Type B pancreatic cell (in vitro differentiated cells): ENCODE measurements at regions not wholly inside any gene's neighbourhood (a gene's known extent, or its start where the extent isn't known, plus 50 kb on each side); places are given as distances from the start of the nearest gene placed in this dataset.

Source experiments
- DNase-seq: peaks from one replicate; pipeline ENCODE4 v3.0.0; 2021; ENCODE audit warnings: mixed read lengths; ENCODE audit not compliant: unreplicated experiment; ENCODE audit errors: extremely low spot score
- H3K27ac Mint-ChIP-seq: 2 replicates; pipeline ENCODE4 v1.8.0; 2021; ENCODE audit warnings: mild to moderate bottlenecking, mixed read lengths
- H3K27me3 Mint-ChIP-seq: 2 replicates; pipeline ENCODE4 v1.8.0; 2021; ENCODE audit warnings: mixed read lengths
- H3K36me3 Mint-ChIP-seq: 2 replicates; pipeline ENCODE4 v1.8.0; 2021; ENCODE audit warnings: mixed read lengths
- H3K4me1 Mint-ChIP-seq: one replicate; pipeline ENCODE4 v1.8.0; 2021; ENCODE audit warnings: mixed read lengths; ENCODE audit not compliant: unreplicated experiment
- H3K4me3 Mint-ChIP-seq: 2 replicates; pipeline ENCODE4 v1.8.0; 2021; ENCODE audit warnings: mild to moderate bottlenecking, mixed read lengths
- H3K9me3 Mint-ChIP-seq: 2 replicates; pipeline ENCODE4 v1.8.0; 2021; ENCODE audit warnings: mixed read lengths
- TF ChIP-seq, protein P1 (sequence below): fragments of 200-600 bp; sonication (generic); conservative IDR thresholded peaks from 2 replicates; pipeline ENCODE4 v1.5.0; 2021; ENCODE audit warnings: antibody characterized with exemption, mild to moderate bottlenecking

DNA sequence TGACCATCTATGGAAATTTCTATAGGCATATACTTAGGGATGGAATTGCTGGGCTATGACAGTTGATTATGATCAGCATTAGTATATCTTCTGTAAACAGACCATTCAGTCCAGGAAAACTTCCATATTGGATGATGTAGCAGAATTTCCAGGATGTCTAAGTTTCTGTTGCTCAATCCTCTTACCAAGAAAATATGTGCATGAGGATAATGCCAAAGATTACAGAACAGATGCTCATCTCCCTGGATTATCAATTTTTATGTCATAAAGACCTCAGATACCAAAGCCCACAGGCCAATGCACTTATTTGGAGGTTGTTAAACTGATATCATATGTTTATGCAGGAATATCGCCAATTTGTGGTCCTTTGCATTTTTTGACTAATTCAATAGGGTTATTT lies 354.4 kb upstream of the FLRT2 start:
- no peak for DNase-seq
- Mint-ChIP-seq H3K36me3 (no peaks in the 10 kb centered on the region), H3K4me1 (no peaks in the 10 kb centered on the region), H3K9me3 (peaks cover 11% of the 10 kb centered on the region), H3K27ac (no peak overlapping the region), H3K27me3 (no peaks in the 10 kb centered on the region), H3K4me3 (no peak overlapping the region)
- TF ChIP-seq, protein P1, sequence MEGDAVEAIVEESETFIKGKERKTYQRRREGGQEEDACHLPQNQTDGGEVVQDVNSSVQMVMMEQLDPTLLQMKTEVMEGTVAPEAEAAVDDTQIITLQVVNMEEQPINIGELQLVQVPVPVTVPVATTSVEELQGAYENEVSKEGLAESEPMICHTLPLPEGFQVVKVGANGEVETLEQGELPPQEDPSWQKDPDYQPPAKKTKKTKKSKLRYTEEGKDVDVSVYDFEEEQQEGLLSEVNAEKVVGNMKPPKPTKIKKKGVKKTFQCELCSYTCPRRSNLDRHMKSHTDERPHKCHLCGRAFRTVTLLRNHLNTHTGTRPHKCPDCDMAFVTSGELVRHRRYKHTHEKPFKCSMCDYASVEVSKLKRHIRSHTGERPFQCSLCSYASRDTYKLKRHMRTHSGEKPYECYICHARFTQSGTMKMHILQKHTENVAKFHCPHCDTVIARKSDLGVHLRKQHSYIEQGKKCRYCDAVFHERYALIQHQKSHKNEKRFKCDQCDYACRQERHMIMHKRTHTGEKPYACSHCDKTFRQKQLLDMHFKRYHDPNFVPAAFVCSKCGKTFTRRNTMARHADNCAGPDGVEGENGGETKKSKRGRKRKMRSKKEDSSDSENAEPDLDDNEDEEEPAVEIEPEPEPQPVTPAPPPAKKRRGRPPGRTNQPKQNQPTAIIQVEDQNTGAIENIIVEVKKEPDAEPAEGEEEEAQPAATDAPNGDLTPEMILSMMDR: no peak

DNA sequence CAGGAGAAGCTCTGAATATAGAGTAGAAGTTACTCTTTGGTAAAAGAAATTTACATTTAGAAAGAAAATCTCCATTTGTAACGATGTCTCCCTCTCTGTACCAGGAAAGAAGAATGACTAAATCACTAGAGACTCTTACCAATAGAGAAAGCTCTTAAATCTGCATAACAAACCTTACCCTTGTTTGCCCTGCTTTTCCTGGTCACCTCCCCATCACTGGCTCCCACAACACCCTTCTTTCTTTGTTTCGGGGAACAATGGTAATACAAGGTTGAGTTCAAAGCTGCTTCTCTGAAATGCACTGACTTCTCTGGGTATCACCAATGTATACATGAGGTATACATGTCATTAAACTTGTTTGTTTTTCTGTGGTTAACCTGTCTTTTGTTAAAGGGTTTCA lies 351.1 kb upstream of the FLRT2 start:
- no peak for DNase-seq
- Mint-ChIP-seq H3K4me3 (no peak overlapping the region), H3K4me1 (no peaks in the 10 kb centered on the region), H3K9me3 (peaks cover 11% of the 10 kb centered on the region), H3K27me3 (no peaks in the 10 kb centered on the region), H3K27ac (no peak overlapping the region), H3K36me3 (no peaks in the 10 kb centered on the region)
- TF ChIP-seq, protein P1: no peak

DNA sequence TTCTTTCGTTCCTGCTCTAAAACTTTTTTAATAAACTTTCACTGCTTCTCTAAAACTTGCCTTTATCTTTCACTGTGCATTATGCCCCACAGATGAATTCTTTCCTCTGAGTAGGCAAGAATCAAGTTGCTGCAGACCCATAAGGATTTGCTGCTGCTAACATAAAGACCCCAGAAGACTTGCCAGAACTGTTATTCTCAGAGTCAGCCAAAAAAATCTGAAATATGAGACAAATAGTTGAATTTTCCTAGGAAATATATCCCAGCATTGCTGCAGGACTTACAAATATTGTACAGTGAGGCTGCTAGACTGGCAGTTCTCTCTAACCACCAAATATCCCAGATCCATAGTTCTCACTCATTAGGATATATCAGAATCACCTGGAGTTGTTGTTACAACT lies 349.1 kb upstream of the FLRT2 start:
- Mint-ChIP-seq H3K27ac (no peak overlapping the region), H3K9me3 (peaks cover 16% of the 10 kb centered on the region), H3K27me3 (no peaks in the 10 kb centered on the region), H3K4me3 (no peak overlapping the region), H3K36me3 (no peaks in the 10 kb centered on the region), H3K4me1 (no peaks in the 10 kb centered on the region)
- DNase-seq: no peak
- TF ChIP-seq, protein P1: no peak

DNA sequence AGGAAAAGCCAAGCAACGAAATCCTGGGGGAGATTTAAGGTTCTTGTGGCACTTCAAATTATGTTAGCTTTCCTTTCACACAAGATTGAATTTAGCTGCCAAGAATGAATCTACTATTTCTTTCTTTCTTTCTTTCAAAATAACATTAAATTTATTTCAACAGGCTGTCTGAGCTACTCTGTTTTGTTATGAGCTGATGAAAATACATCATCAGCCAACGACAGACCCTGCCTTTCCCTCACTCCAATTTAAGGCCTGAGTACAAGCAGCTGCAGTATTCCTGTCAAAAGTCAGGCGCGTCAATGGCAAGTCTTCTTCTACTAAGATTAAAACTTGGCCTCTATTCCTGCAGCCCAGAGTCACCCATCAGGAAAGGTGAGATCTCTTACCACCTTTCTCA lies 347.7 kb upstream of the FLRT2 start:
- Mint-ChIP-seq H3K36me3 (no peaks in the 10 kb centered on the region), H3K4me3 (no peak overlapping the region)
- TF ChIP-seq, protein P1: no peak

DNA sequence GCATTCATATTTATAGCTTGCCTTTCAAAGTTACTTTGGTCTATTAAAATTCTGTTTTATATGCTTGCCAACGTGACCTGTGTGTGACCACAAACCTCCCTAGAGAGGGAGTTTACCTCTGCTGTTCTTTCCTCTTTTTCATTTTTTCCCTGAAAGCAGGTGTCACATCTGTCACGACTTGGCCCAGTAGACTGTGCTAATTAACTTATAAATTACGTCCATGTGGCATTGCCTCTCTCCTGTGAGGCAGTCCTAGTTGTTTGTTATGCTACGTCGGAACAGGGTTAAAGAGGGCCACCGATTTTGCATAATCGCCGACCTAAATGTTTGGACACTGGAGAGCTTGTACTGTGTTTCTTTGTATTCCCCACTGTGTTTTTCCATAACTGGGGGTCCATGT lies 343.9 kb upstream of the FLRT2 start:
- Mint-ChIP-seq H3K27me3 (no peaks in the 10 kb centered on the region), H3K4me3 (no peak overlapping the region), H3K9me3 (peaks cover 5% of the 10 kb centered on the region), H3K4me1 (no peaks in the 10 kb centered on the region), H3K36me3 (no peaks in the 10 kb centered on the region), H3K27ac (no peak overlapping the region)
- TF ChIP-seq, protein P1: no peak
- no peak for DNase-seq

More for the DNA sequence above, 347.7 kb upstream of the FLRT2 start:
- peaks cover 11% of the 10 kb centered on the region for H3K9me3 Mint-ChIP-seq
- H3K27me3 Mint-ChIP-seq: no peaks in the 10 kb centered on the region
- no peaks in the 10 kb centered on the region for H3K4me1 Mint-ChIP-seq
- H3K27ac Mint-ChIP-seq: no peak overlapping the region
- no peak for DNase-seq

DNA sequence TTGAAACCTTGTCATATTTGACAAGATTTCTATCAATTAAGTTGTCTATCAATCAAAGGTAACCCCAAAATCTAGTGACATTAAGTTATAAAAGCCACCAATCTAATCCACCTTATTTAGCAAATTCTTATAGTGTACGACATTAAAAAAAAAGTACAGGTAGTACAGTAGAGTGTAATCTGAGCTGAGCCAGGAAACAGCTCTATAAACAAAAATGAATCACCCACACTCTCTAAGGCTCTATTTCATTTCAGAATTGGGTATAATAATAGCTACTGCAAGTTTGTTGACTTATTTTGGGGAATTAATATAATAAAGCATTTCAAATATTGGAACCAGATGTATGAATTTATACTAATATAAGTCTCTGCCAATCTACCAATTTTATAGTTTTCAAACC lies 342.4 kb upstream of the FLRT2 start:
- Mint-ChIP-seq H3K36me3 (no peaks in the 10 kb centered on the region), H3K27ac (no peak overlapping the region), H3K27me3 (no peaks in the 10 kb centered on the region), H3K9me3 (peaks cover 5% of the 10 kb centered on the region), H3K4me3 (no peak overlapping the region), H3K4me1 (no peaks in the 10 kb centered on the region)
- no peak for DNase-seq
- TF ChIP-seq, protein P1: no peak
